ENCODE measurements at regions not wholly inside any gene's neighbourhood (a gene's known extent, or its start where the extent isn't known, plus 50 kb on each side); places are given as distances from the start of the nearest gene placed in this dataset.

GRCh38 chr13:104592545-104593250 lies 1526.5 kb upstream of the SLC10A2 start:
- no peak for TF ChIP-seq CTCF (conservative IDR thresholded peaks at IDR 0.05; ENCODE audit: low read depth in 2 of 2)
- TF ChIP-seq REST (IDR thresholded peaks at IDR 0.05; ENCODE audit: unreplicated experiment), result no peak
- no peak for TF ChIP-seq POLR2AphosphoS5 (IDR thresholded peaks at IDR 0.05; ENCODE audit: low read depth)
- TF ChIP-seq ETS1 (IDR thresholded peaks at IDR 0.05), result no peak
- TF ChIP-seq EZH2 (IDR thresholded peaks at IDR 0.05; ENCODE audit: low read depth, unreplicated experiment), result no peak
- TF ChIP-seq EZH2phosphoT487 (IDR thresholded peaks at IDR 0.05; ENCODE audit: unreplicated experiment), result no peak
- no peak for TF ChIP-seq CREB1 (CRISPR knock-in tag; IDR thresholded peaks at IDR 0.05; ENCODE audit: low read depth)
- no peak for TF ChIP-seq ZNF331 (CRISPR knock-in tag; IDR thresholded peaks at IDR 0.05; ENCODE audit: low read depth)
- no peak for TF ChIP-seq JUNB (IDR thresholded peaks at IDR 0.05; ENCODE audit: unreplicated experiment)

All from GM23338 (cell line).